ENCODE measurements at regions not wholly inside any gene's neighbourhood (a gene's known extent, or its start where the extent isn't known, plus 50 kb on each side); places are given as distances from the start of the nearest gene placed in this dataset.

- TF ChIP-seq CTCF (IDR thresholded peaks at IDR 0.05) (no peak), EP300 (IDR thresholded peaks at IDR 0.05) (no peak), POLR2AphosphoS5 (IDR thresholded peaks at IDR 0.05) (no peak), POLR2A (IDR thresholded peaks at IDR 0.05) (no peak)
These were observed 53.2 kb upstream of the HEPHL1 start for GRCh38 chr11:93967944-93968343.
